Smooth muscle cell (in vitro differentiated cells): ENCODE measurements at regions not wholly inside any gene's neighbourhood (a gene's known extent, or its start where the extent isn't known, plus 50 kb on each side); places are given as distances from the start of the nearest gene placed in this dataset.
"Not testable (repeated sequence)": the region's sequence is repeated elsewhere in the genome, so short reads cannot be mapped to it uniquely, and the experiment has no call there.

Experiments used
- DNase-seq: peaks from one replicate; lab custom pipeline; 2025; ENCODE audit not compliant: unreplicated experiment; lab: John Stamatoyannopoulos, UW
- H2AFZ ChIP-seq: fragments of 200-600 bp; sonication (generic); 2 replicates; pipeline ENCODE4 v1.6.0; 2016; ENCODE audit warnings: antibody characterized with exemption, low read depth, mild to moderate bottlenecking
- H3F3A ChIP-seq: fragments of 200-600 bp; sonication (generic); 2 replicates; pipeline ENCODE4 v1.6.0; 2017; ENCODE audit warnings: antibody characterized with exemption, low read depth
- H3K27ac ChIP-seq: fragments of 200-600 bp; sonication (generic); 2 replicates; pipeline ENCODE4 v1.5.1; 2016; ENCODE audit warnings: low read depth, mild to moderate bottlenecking
- H3K27me3 ChIP-seq: fragments of 200-600 bp; sonication (generic); 2 replicates; pipeline ENCODE4 v1.6.1; 2016; ENCODE audit warnings: low read depth, mild to moderate bottlenecking
- H3K36me3 ChIP-seq: fragments of 200-600 bp; sonication (generic); 2 replicates; pipeline ENCODE4 v1.5.1; 2016; ENCODE audit warnings: low read depth
- H3K4me1 ChIP-seq: fragments of 200-600 bp; sonication (generic); 2 replicates; pipeline ENCODE4 v1.5.1; 2016; ENCODE audit warnings: low read depth
- H3K4me2 ChIP-seq: fragments of 200-600 bp; sonication (generic); 2 replicates; pipeline ENCODE4 v1.6.0; 2016; ENCODE audit warnings: mild to moderate bottlenecking
- H3K4me3 ChIP-seq: fragments of 200-600 bp; sonication (generic); 2 replicates; pipeline ENCODE4 v1.5.1; 2016; ENCODE audit warnings: mild to moderate bottlenecking
- H3K79me2 ChIP-seq: fragments of 200-600 bp; sonication (generic); 2 replicates; pipeline ENCODE4 v1.6.0; 2016; ENCODE audit warnings: low read depth, mild to moderate bottlenecking
- H3K9ac ChIP-seq: fragments of 200-600 bp; sonication (generic); 2 replicates; pipeline ENCODE4 v1.6.0; 2016; ENCODE audit warnings: low read depth
- H3K9me3 ChIP-seq: fragments of 200-600 bp; sonication (generic); replicated peaks from 2 replicates; pipeline ENCODE4 v1.5.1; 2016; ENCODE audit warnings: low read depth
- H4K20me1 ChIP-seq: fragments of 200-600 bp; sonication (generic); 2 replicates; pipeline ENCODE4 v1.6.0; 2016; ENCODE audit warnings: low read depth
- WGBS: methylation state at CpG from one replicate; pipeline ENCODE4 v1.1.7; 2016; ENCODE audit warnings: low lambda C conversion rate; 5-methylcytosine and 5-hydroxymethylcytosine counted together
- TF ChIP-seq, protein P1 (sequence below): fragments of 200-600 bp; sonication (generic); IDR thresholded peaks from 2 replicates; pipeline ENCODE4 v1.5.1; 2017; ENCODE audit warnings: borderline replicate concordance, mild to moderate bottlenecking, antibody characterized with exemption; ENCODE audit not compliant: insufficient read depth, poor library complexity, severe bottlenecking

DNA sequence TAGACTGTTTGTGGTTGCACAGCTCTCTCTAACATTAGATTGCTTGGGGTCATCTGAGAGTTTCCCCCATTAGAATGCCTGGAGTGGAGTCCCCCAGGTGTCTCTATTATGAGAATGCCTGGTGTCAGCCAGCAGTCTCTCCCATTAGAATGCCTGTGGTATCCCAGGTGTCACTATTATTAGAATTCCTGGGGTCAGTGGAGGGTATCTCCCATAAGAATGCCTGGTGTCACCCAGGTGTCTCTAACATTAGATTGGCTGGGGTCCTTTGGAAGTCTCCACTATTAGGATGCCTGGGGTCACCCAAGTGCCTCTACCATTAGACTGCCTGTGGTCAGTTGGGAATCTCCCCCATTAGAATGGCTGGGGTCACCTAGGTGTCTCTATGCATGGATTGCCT is 1495.1 kb downstream of the UQCRFS1 start:
- Histone ChIP-seq H3F3A (no peaks in the 10 kb centered on the region), H3K27me3 (no peaks in the 10 kb centered on the region), H3K27ac (no peak overlapping the region), H2AFZ (no peak overlapping the region), H3K4me3 (no peak overlapping the region), H3K4me2 (no peak overlapping the region), H3K79me2 (no peaks in the 10 kb centered on the region), H3K9me3 (peaks cover 29% of the 10 kb centered on the region), H3K36me3 (no peaks in the 10 kb centered on the region), H3K9ac (no peak overlapping the region), H4K20me1 (no peaks in the 10 kb centered on the region), H3K4me1 (no peaks in the 10 kb centered on the region)
- TF ChIP-seq, protein P1, sequence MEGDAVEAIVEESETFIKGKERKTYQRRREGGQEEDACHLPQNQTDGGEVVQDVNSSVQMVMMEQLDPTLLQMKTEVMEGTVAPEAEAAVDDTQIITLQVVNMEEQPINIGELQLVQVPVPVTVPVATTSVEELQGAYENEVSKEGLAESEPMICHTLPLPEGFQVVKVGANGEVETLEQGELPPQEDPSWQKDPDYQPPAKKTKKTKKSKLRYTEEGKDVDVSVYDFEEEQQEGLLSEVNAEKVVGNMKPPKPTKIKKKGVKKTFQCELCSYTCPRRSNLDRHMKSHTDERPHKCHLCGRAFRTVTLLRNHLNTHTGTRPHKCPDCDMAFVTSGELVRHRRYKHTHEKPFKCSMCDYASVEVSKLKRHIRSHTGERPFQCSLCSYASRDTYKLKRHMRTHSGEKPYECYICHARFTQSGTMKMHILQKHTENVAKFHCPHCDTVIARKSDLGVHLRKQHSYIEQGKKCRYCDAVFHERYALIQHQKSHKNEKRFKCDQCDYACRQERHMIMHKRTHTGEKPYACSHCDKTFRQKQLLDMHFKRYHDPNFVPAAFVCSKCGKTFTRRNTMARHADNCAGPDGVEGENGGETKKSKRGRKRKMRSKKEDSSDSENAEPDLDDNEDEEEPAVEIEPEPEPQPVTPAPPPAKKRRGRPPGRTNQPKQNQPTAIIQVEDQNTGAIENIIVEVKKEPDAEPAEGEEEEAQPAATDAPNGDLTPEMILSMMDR, result no peak
- DNase-seq, result no peak

DNA sequence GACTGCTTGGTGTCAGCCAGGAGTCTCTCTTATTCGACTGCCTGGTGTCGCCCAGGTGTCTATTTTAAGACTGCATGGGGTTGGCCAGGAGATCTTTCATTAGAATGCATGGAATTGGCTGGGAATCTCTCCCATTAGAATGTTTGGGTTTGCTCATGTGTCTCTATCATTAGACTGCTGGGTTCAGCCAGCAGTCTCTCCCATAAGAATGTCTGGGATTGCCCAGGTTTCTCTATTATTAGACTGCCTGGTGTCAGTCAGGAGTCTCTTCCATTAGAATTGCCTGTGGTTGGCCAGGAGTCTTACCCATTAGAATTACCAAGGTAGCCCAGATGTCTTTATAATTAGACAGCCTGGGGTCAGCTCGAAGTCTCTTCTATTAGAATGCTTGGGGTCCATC is 1496.0 kb downstream of the UQCRFS1 start:
- H3K4me2 ChIP-seq, result no peak overlapping the region
- H3K79me2 ChIP-seq, result no peaks in the 10 kb centered on the region
- H3K27ac ChIP-seq, result no peak overlapping the region
- H4K20me1 ChIP-seq, result no peaks in the 10 kb centered on the region
- TF ChIP-seq, protein P1, result no peak
- H3K36me3 ChIP-seq, result no peaks in the 10 kb centered on the region
- 81% methylated on average over 3 of the region's 3 CpGs for WGBS
- H3K9me3 ChIP-seq, result peaks cover 29% of the 10 kb centered on the region
- no peaks in the 10 kb centered on the region for H3K27me3 ChIP-seq
- no peak for DNase-seq
- no peaks in the 10 kb centered on the region for H3F3A ChIP-seq
- no peak overlapping the region for H2AFZ ChIP-seq
- no peak overlapping the region for H3K9ac ChIP-seq
- no peak overlapping the region for H3K4me3 ChIP-seq
- H3K4me1 ChIP-seq, result no peaks in the 10 kb centered on the region

DNA sequence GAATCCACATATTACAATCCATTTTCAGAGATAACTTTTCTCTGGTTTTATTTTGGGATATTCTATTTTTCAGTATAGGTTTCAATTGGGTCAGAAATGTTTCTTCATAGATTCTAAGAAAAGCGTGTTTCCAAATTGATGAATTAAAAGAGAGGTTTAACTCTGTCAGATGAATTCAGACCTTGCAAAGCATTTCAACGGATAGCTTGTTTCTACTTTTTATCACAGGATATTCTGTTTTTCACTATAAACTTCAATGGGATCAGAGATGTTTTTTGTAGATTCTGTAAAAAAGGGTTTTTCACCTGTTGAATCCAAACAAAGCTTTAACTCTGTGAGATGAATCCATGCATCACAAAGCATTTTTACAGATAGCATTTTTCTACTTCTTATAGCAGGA is 1498.1 kb downstream of the UQCRFS1 start:
- no peak for DNase-seq
- H3K4me3 ChIP-seq, result no peak overlapping the region
- H3F3A ChIP-seq, result no peaks in the 10 kb centered on the region
- H3K9ac ChIP-seq, result no peak overlapping the region
- no peaks in the 10 kb centered on the region for H3K36me3 ChIP-seq
- H3K4me1 ChIP-seq, result no peaks in the 10 kb centered on the region
- H4K20me1 ChIP-seq, result no peaks in the 10 kb centered on the region
- no peak overlapping the region for H3K27ac ChIP-seq
- no peaks in the 10 kb centered on the region for H3K79me2 ChIP-seq
- TF ChIP-seq, protein P1, result no peak
- H3K4me2 ChIP-seq, result no peak overlapping the region
- H3K27me3 ChIP-seq, result no peaks in the 10 kb centered on the region
- 81% methylated on average over 2 of the region's 2 CpGs for WGBS
- H2AFZ ChIP-seq, result no peak overlapping the region
- peaks cover 21% of the 10 kb centered on the region for H3K9me3 ChIP-seq

DNA sequence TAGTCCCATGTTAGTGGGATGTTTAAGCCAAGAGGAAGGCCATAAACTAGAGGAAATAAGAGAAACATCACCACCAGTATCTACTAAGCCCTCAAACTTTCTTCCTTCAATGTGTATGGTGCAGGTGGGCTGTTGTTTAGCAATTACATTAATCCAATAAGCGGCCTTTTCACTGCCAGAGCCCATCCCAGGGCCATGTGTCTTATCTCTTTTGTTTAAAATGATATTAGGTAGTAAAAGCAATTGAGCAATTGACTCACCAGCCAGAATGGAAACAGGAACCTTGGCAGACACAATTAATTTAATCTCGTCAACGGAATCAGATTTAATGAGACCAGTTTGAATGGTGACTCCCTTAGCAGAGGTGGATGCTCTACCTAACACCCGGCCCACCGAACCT is 1503.5 kb downstream of the UQCRFS1 start:
- Histone ChIP-seq H2AFZ (no peak overlapping the region), H3K27ac (no peak overlapping the region), H3K4me1 (no peaks in the 10 kb centered on the region), H3K4me2 (no peak overlapping the region), H3K79me2 (no peaks in the 10 kb centered on the region), H3K36me3 (no peaks in the 10 kb centered on the region), H3K27me3 (no peaks in the 10 kb centered on the region), H3K9me3 (peaks cover 17% of the 10 kb centered on the region), H3F3A (no peaks in the 10 kb centered on the region), H3K4me3 (no peak overlapping the region), H3K9ac (no peak overlapping the region), H4K20me1 (no peaks in the 10 kb centered on the region)
- TF ChIP-seq, protein P1, result no peak
- WGBS, result 85% methylated on average over 5 of the region's 5 CpGs
- DNase-seq, result no peak

DNA sequence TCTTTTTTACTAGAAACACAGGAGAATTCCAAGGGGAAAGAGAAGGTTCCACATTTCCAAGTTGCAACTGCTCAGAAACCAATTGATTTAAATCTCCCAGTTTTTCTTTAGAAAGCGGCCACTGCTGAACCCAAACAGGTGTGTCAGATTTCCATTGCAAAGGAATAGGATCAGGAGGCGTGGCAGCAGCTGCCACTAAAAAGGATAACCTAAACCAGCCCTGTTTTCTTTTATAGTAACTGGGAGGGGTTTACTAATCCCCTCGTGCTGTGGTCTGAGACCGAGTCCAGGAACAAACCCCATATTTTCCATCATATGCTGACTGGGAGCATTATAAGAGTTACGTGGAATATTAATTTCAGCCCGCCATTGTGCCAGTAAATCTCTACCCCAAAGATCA is 1504.0 kb downstream of the UQCRFS1 start:
- DNase-seq, H3K4me1 ChIP-seq, H3K4me2 ChIP-seq, H3K27ac ChIP-seq, H3K36me3 ChIP-seq, H3F3A ChIP-seq, H3K4me3 ChIP-seq, H3K9ac ChIP-seq, H3K27me3 ChIP-seq, H4K20me1 ChIP-seq, H3K79me2 ChIP-seq, H2AFZ ChIP-seq: not testable (repeated sequence)
- peaks cover 12% of the 10 kb centered on the region for H3K9me3 ChIP-seq
- 85% methylated on average over 6 of the region's 6 CpGs for WGBS

DNA sequence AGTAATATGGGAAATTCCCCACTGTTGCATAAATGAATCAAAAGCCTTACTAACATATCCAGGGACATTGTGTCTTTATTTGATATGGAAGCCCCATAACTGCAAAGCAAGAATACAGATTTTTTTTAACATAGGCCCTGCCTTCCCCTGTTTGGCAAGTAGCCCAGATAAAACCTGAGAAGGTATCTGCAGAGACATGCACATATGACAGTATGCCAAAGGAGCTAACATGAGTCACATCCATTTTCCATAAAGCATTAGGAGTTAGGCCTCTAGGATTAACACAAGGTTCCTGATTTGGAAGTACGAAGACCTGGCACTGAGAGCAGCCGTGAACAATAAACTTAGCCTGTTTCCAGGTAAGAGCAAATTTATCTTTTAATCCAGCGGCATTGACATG is 1505.9 kb downstream of the UQCRFS1 start:
- not testable (repeated sequence) for H3K4me1 ChIP-seq, H3K9ac ChIP-seq, H3K4me3 ChIP-seq, H3K27me3 ChIP-seq, DNase-seq, H3F3A ChIP-seq, H2AFZ ChIP-seq, H4K20me1 ChIP-seq, H3K9me3 ChIP-seq, H3K36me3 ChIP-seq, H3K27ac ChIP-seq, H3K4me2 ChIP-seq, H3K79me2 ChIP-seq
- WGBS, result 92% methylated on average over 3 of the region's 3 CpGs
